H9 (cell line): ENCODE measurements at regions not wholly inside any gene's neighbourhood (a gene's known extent, or its start where the extent isn't known, plus 50 kb on each side); places are given as distances from the start of the nearest gene placed in this dataset.

Experiments used
- DNase-seq: peaks from one replicate; pipeline ENCODE4 v3.0.0-alpha.2; 2017
- H2AFZ ChIP-seq: one replicate; pipeline ENCODE4 v1.6.1; 2013; ENCODE audit warnings: mild to moderate bottlenecking, low read length, control low read depth, moderate library complexity
- H2AK5ac ChIP-seq: 2 replicates; pipeline ENCODE4 v1.6.1; 2013; ENCODE audit warnings: low read length, control low read depth, mixed read lengths; ENCODE audit not compliant: insufficient read length
- H2BK120ac ChIP-seq: one replicate; pipeline ENCODE4 v1.6.1; 2013; ENCODE audit warnings: low read depth, mild to moderate bottlenecking, low read length, control low read depth, inconsistent platforms; ENCODE audit not compliant: poor library complexity, severe bottlenecking
- H2BK12ac ChIP-seq: 2 replicates; pipeline ENCODE4 v1.6.1; 2013; ENCODE audit warnings: low read length, control low read depth, mixed read lengths, low read depth; ENCODE audit not compliant: insufficient read length
- H2BK15ac ChIP-seq: 2 replicates; pipeline ENCODE4 v1.6.1; 2013; ENCODE audit warnings: low read depth, low read length, control low read depth
- H2BK20ac ChIP-seq: one replicate; pipeline ENCODE4 v1.6.1; 2013; ENCODE audit warnings: low read depth, mild to moderate bottlenecking, low read length, control low read depth, inconsistent platforms; ENCODE audit not compliant: poor library complexity, severe bottlenecking
- H2BK5ac ChIP-seq: 2 replicates; pipeline ENCODE4 v1.6.1; 2013; ENCODE audit warnings: low read length, control low read depth, mixed read lengths; ENCODE audit not compliant: insufficient read length
- H3K14ac ChIP-seq: 2 replicates; pipeline ENCODE4 v1.6.1; 2013; ENCODE audit warnings: low read length, control low read depth; ENCODE audit not compliant: insufficient read depth
- H3K18ac ChIP-seq: 2 replicates; pipeline ENCODE4 v1.6.1; 2013; ENCODE audit warnings: low read depth, mild to moderate bottlenecking, mixed read lengths, low read length, control low read depth; ENCODE audit not compliant: insufficient read length
- H3K23ac ChIP-seq: 2 replicates; pipeline ENCODE4 v1.6.1; 2013; ENCODE audit warnings: low read length, control low read depth, mixed read lengths, low read depth; ENCODE audit not compliant: insufficient read length
- H3K23me2 ChIP-seq: 2 replicates; pipeline ENCODE4 v1.6.1; 2013; ENCODE audit warnings: low read depth, mild to moderate bottlenecking, mixed read lengths, low read length, control low read depth; ENCODE audit not compliant: insufficient read length, poor library complexity, severe bottlenecking
- H3K27ac ChIP-seq: 2 replicates; pipeline ENCODE4 v1.5.1; 2013; ENCODE audit warnings: low read length, control low read depth, mixed read lengths, low read depth; ENCODE audit not compliant: insufficient read length
- H3K27me3 ChIP-seq: 2 replicates; pipeline ENCODE4 v1.6.1; 2013; ENCODE audit warnings: low read length, control low read depth, inconsistent platforms; ENCODE audit not compliant: insufficient read depth
- H3K4ac ChIP-seq: 2 replicates; pipeline ENCODE4 v1.6.1; 2013; ENCODE audit warnings: low read depth, mild to moderate bottlenecking, control low read depth, inconsistent platforms, low read length, moderate library complexity
- H3K4me1 ChIP-seq: 2 replicates; pipeline ENCODE4 v1.6.1; 2013; ENCODE audit warnings: low read length, control low read depth, inconsistent platforms; ENCODE audit not compliant: insufficient read depth
- H3K4me2 ChIP-seq: 2 replicates; pipeline ENCODE4 v1.6.1; 2013; ENCODE audit warnings: low read length, control low read depth, mixed read lengths; ENCODE audit not compliant: insufficient read length, insufficient read depth
- H3K56ac ChIP-seq: 2 replicates; pipeline ENCODE4 v1.6.1; 2013; ENCODE audit warnings: low read depth, mild to moderate bottlenecking, mixed read lengths, low read length, control low read depth; ENCODE audit not compliant: insufficient read length
- H3K79me1 ChIP-seq: 2 replicates; pipeline ENCODE4 v1.6.1; 2013; ENCODE audit warnings: low read depth, mild to moderate bottlenecking, moderate library complexity, low read length, control low read depth, inconsistent platforms; ENCODE audit not compliant: insufficient read depth, poor library complexity, severe bottlenecking
- H3K79me2 ChIP-seq: 2 replicates; pipeline ENCODE4 v1.6.1; 2013; ENCODE audit warnings: low read length, control low read depth, inconsistent platforms; ENCODE audit not compliant: insufficient read depth
- H3K9ac ChIP-seq: 2 replicates; pipeline ENCODE4 v1.6.1; 2013; ENCODE audit warnings: low read length, control low read depth, mixed read lengths; ENCODE audit not compliant: insufficient read length; ENCODE audit errors: extremely low read depth
- H3K9me3 ChIP-seq: one replicate; pipeline ENCODE4 v1.6.1; 2013; ENCODE audit warnings: low read depth, low read length, inconsistent platforms; ENCODE audit not compliant: control insufficient read depth
- H3T11ph ChIP-seq: one replicate; pipeline ENCODE4 v1.6.1; 2013; ENCODE audit warnings: mild to moderate bottlenecking, low read length, control low read depth, inconsistent platforms
- H4K20me1 ChIP-seq: one replicate; pipeline ENCODE4 v1.6.1; 2013; ENCODE audit not compliant: control insufficient read depth, insufficient read length, insufficient read depth
- H4K5ac ChIP-seq: 2 replicates; pipeline ENCODE4 v1.6.1; 2013; ENCODE audit warnings: low read depth, mild to moderate bottlenecking, mixed read lengths, low read length, control low read depth; ENCODE audit not compliant: insufficient read length
- H4K8ac ChIP-seq: replicated peaks from 2 replicates; pipeline ENCODE4 v1.6.1; 2013; ENCODE audit warnings: low read length, control low read depth, mixed read lengths, low read depth; ENCODE audit not compliant: insufficient read length
- H4K91ac ChIP-seq: 2 replicates; pipeline ENCODE4 v1.6.1; 2013; ENCODE audit warnings: low read depth, mild to moderate bottlenecking, moderate library complexity, mixed read lengths, low read length, control low read depth; ENCODE audit not compliant: insufficient read length
- H3K27ac Mint-ChIP-seq, 3 experiments: 2 replicates in 2 of 3; 3 replicates in 1 of 3; pipeline ENCODE4 v1.8.0; 2020 to 2021; ENCODE audit warnings: mixed read lengths in 3 of 3, mild to moderate bottlenecking in 1 of 3, moderate library complexity in 1 of 3
- H3K27me3 Mint-ChIP-seq: 2 replicates; pipeline ENCODE4 v1.8.0; 2021; ENCODE audit warnings: low read depth, mild to moderate bottlenecking, moderate library complexity, mixed read lengths
- H3K36me3 Mint-ChIP-seq, 3 experiments: 2 replicates in 2 of 3; 3 replicates in 1 of 3; pipeline ENCODE4 v1.8.0; 2020 to 2021; ENCODE audit warnings: low read depth in 3 of 3, mixed read lengths in 3 of 3; ENCODE audit not compliant: insufficient read depth in 1 of 3
- H3K4me1 Mint-ChIP-seq, 2 experiments: 2 replicates each; pipeline ENCODE4 v1.8.0; 2020; ENCODE audit warnings: mixed read lengths in 2 of 2
- H3K4me3 Mint-ChIP-seq, 2 experiments: 2 replicates in 1 of 2; 3 replicates in 1 of 2; pipeline ENCODE4 v1.8.0; 2020 to 2021; ENCODE audit warnings: mild to moderate bottlenecking in 2 of 2, mixed read lengths in 2 of 2, moderate library complexity in 1 of 2
- H3K9me3 Mint-ChIP-seq, 2 experiments: 2 replicates in 1 of 2; 3 replicates in 1 of 2; pipeline ENCODE4 v1.8.0; 2020; ENCODE audit warnings: mild to moderate bottlenecking in 2 of 2, mixed read lengths in 2 of 2, moderate library complexity in 1 of 2
- WGBS: extraction: QIAGEN DNeasy Blood & Tissue Kit; methylation state at CpG from one replicate; pipeline ENCODE4 v1.1.7; 2013; ENCODE audit warnings: missing lambda C conversion rate, low lambda C conversion rate, mixed read lengths; ENCODE audit not compliant: insufficient read length; ENCODE audit errors: extremely low coverage; 5-methylcytosine and 5-hydroxymethylcytosine counted together
- TF ChIP-seq, protein P1 (sequence below): fragments of 200-600 bp; sonication (generic); conservative IDR thresholded peaks from 3 replicates; pipeline ENCODE4 v1.8.0; 2021; ENCODE audit warnings: antibody characterized with exemption, mild to moderate bottlenecking

GRCh38 chr14:66114071-66114470, 372.1 kb upstream of the CCDC196 start:
- no peak overlapping the region for H3K27ac Mint-ChIP-seq
- Histone ChIP-seq H3T11ph (no peak overlapping the region), H3K14ac (no peak overlapping the region), H3K9me3 (no peaks in the 10 kb centered on the region), H3K56ac (no peak overlapping the region), H2BK20ac (no peak overlapping the region), H2BK12ac (no peak overlapping the region), H3K9ac (no peak overlapping the region), H3K23ac (no peak overlapping the region), H4K91ac (no peak overlapping the region), H3K27ac (no peak overlapping the region), H2AK5ac (no peak overlapping the region), H2BK15ac (no peak overlapping the region), H2BK5ac (no peak overlapping the region), H2BK120ac (no peak overlapping the region), H4K5ac (no peak overlapping the region), H3K4ac (no peak overlapping the region), H4K8ac (no peak overlapping the region), H3K18ac (no peak overlapping the region), H3K79me2 (no peaks in the 10 kb centered on the region), H3K4me1 (peaks cover 8% of the 10 kb centered on the region; the same call in 1 of the 2 replicates), H3K4me2 (no peak overlapping the region), H3K23me2 (no peaks in the 10 kb centered on the region), H4K20me1 (no peaks in the 10 kb centered on the region), H3K27me3 (no peaks in the 10 kb centered on the region), H2AFZ (no peak overlapping the region), H3K79me1 (no peaks in the 10 kb centered on the region)
- no peak overlapping the region for H3K4me3 Mint-ChIP-seq
- H3K27me3 Mint-ChIP-seq: no peaks in the 10 kb centered on the region
- TF ChIP-seq, protein P1, sequence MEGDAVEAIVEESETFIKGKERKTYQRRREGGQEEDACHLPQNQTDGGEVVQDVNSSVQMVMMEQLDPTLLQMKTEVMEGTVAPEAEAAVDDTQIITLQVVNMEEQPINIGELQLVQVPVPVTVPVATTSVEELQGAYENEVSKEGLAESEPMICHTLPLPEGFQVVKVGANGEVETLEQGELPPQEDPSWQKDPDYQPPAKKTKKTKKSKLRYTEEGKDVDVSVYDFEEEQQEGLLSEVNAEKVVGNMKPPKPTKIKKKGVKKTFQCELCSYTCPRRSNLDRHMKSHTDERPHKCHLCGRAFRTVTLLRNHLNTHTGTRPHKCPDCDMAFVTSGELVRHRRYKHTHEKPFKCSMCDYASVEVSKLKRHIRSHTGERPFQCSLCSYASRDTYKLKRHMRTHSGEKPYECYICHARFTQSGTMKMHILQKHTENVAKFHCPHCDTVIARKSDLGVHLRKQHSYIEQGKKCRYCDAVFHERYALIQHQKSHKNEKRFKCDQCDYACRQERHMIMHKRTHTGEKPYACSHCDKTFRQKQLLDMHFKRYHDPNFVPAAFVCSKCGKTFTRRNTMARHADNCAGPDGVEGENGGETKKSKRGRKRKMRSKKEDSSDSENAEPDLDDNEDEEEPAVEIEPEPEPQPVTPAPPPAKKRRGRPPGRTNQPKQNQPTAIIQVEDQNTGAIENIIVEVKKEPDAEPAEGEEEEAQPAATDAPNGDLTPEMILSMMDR: no peak
- peaks cover 0 to 2% of the 10 kb centered on the region in 2 experiments; a peak in 1 of 5 replicates for H3K9me3 Mint-ChIP-seq
- no peak for DNase-seq
- peaks cover 0 to 3% (median 2%) of the 10 kb centered on the region in 3 experiments; a peak in 2 of 7 replicates for H3K36me3 Mint-ChIP-seq
- WGBS: no CpG with 5 or more reads among the region's 3 CpGs
- peaks cover 25 to 32% of the 10 kb centered on the region in 2 experiments for H3K4me1 Mint-ChIP-seq
